ENCODE measurements at regions not wholly inside any gene's neighbourhood (a gene's known extent, or its start where the extent isn't known, plus 50 kb on each side); places are given as distances from the start of the nearest gene placed in this dataset.
A peak's percentile ranks its signal among the peaks of the same experiment; 100 is the strongest.

GRCh38 chr2:88320076-88320773 is 132.3 kb downstream of the FOXI3 start:
- CTCF ChIA-PET = interaction anchor here (0.6 kb wide), 2 partner anchors 13 to 110 kb away, joined by 3 to 4 read pairs; no protein-coding TSS in a partner anchor

GRCh38 chr2:88318956-88319330 is 133.6 kb downstream of the FOXI3 start:
- no peak for TF ChIP-seq CTCF (conservative IDR thresholded peaks at IDR 0.05; ENCODE audit: low read depth)
- DNase-seq (ENCODE audit: low spot score) = no peak
- CTCF ChIA-PET = interaction anchor here (0.5 kb wide), 1 partner anchor 14 kb away, joined by 5 read pairs; no protein-coding TSS in a partner anchor
- POLR2A ChIA-PET (ENCODE audit: low non-redundant PET) = no interaction called here
- H3K27ac ChIP-seq = no peak overlapping the region

More at GRCh38 chr2:88320076-88320773, 132.3 kb downstream of the FOXI3 start:
- POLR2A ChIA-PET (ENCODE audit: low non-redundant PET) = no interaction called here
- TF ChIP-seq CTCF (conservative IDR thresholded peaks at IDR 0.05; ENCODE audit: low read depth) = no peak
- DNase-seq (ENCODE audit: low spot score) = no peak
- H3K27ac ChIP-seq = no peak overlapping the region

- no peak for TF ChIP-seq CTCF (conservative IDR thresholded peaks at IDR 0.05; ENCODE audit: low read depth)
- H3K27ac ChIP-seq = no peak overlapping the region
- ChIA-PET POLR2A (ENCODE audit: low non-redundant PET) (no interaction called here), CTCF (no interaction called here)
- DNase-seq (ENCODE audit: low spot score) = no peak
Measured at GRCh38 chr2:88318071-88318955, 134.2 kb downstream of the FOXI3 start.

- CTCF ChIA-PET = no interaction called here
- no peak overlapping the region for H3K27ac ChIP-seq
- no peak for TF ChIP-seq CTCF (conservative IDR thresholded peaks at IDR 0.05; ENCODE audit: low read depth)
- POLR2A ChIA-PET (ENCODE audit: low non-redundant PET) = no interaction called here
- no peak for DNase-seq (ENCODE audit: low spot score)
Measured at GRCh38 chr2:88310787-88311186, 140.6 kb downstream of the THNSL2 start.

GRCh38 chr2:88307817-88308216 is 137.7 kb downstream of the THNSL2 start:
- peak; percentile 20 for DNase-seq (ENCODE audit: low spot score)
- no peak overlapping the region for H3K27ac ChIP-seq
- POLR2A ChIA-PET (ENCODE audit: low non-redundant PET) = no interaction called here
- TF ChIP-seq CTCF (conservative IDR thresholded peaks at IDR 0.05; ENCODE audit: low read depth) = no peak
- CTCF ChIA-PET = interaction anchor here (0.5 to 1.4 kb wide), 4 partner anchors 12 to 205 kb away, joined by 3 to 7 read pairs (median 4); no protein-coding TSS in a partner anchor

- no peak for DNase-seq (ENCODE audit: low spot score)
- ChIA-PET POLR2A (ENCODE audit: low non-redundant PET) (no interaction called here), CTCF (interaction anchor here (0.7 kb wide), 1 partner anchor 126 kb away, joined by 4 read pairs; no protein-coding TSS in a partner anchor)
Measured at GRCh38 chr2:88303865-88304264, 133.7 kb downstream of the THNSL2 start.

More at GRCh38 chr2:88303865-88304264, 133.7 kb downstream of the THNSL2 start:
- TF ChIP-seq CTCF (conservative IDR thresholded peaks at IDR 0.05; ENCODE audit: low read depth) = no peak
- no peak overlapping the region for H3K27ac ChIP-seq
